ENCODE measurements at regions not wholly inside any gene's neighbourhood (a gene's known extent, or its start where the extent isn't known, plus 50 kb on each side); places are given as distances from the start of the nearest gene placed in this dataset.
"Not testable (repeated sequence)": the region's sequence is repeated elsewhere in the genome, so short reads cannot be mapped to it uniquely, and the experiment has no call there.

GRCh38 chr9:38342532-38342931, 50.0 kb upstream of the ALDH1B1 start:
- no peak for DNase-seq

DNA sequence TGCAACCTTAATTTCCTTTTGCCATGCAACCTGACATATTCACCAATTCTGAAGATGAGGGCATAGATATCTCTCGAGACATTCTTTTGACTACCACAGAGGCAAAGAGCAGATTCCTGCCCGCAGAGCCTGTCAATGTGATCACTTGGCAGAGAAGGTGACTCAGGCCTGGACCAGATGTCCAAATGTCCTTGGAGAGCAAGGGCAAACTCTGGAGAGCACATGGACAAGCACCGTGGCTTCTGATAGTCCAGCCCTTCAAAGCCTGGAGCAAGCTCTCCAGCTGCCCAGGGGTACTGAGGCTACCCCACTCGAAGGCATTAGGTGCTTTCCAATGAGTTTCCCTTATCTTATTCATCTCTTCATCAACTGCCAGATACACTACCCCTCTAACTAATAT, 50.4 kb upstream of the ALDH1B1 start:
- DNase-seq: no peak

GRCh38 chr9:38339496-38339895, 53.0 kb upstream of the ALDH1B1 start:
- DNase-seq: no peak

DNA sequence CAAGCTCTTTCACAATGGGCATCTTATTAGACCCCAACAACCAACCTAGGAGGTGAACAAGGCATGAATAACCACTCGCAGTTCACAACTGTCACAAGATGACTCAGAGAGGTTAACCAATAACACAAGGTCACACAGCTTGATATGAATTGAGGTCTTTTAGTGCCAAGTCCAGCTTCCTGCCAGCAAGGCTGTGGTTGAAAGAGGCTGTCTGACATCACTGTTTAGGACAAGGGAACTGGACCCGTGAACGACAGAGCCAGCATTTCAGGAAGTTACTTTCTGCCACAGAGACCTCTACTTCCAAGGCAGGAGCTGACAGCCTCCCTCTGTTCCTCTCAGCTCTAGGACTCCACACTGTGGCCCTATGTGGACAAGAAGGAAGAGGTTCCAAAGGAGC, 53.4 kb upstream of the ALDH1B1 start:
- no peak for DNase-seq

- DNase-seq: no peak
Observed at GRCh38 chr9:38338342-38339018, 54.0 kb upstream of the ALDH1B1 start.

GRCh38 chr9:38337706-38338264, 54.7 kb upstream of the ALDH1B1 start:
- DNase-seq: no peak

DNA sequence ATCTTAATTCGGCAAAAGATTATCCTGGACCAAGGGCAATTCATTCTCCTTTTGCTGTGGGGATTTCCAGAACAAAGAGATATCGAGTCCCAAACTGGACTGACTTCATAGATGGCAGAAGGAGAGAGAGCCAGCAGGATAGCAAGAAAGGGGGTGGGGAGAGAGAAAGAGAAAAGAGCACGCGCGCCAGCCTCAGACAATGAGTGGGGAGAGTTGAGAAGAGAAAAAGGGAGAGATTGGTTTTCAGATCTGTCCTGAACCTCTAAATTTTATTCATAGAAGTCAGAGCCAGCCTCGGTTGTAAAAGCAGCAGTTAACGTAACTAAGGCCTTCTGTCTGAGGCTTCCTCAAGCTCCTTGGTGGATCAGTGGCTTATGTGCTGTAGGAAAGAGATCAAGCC, 55.3 kb upstream of the ALDH1B1 start:
- no peak for DNase-seq

DNA sequence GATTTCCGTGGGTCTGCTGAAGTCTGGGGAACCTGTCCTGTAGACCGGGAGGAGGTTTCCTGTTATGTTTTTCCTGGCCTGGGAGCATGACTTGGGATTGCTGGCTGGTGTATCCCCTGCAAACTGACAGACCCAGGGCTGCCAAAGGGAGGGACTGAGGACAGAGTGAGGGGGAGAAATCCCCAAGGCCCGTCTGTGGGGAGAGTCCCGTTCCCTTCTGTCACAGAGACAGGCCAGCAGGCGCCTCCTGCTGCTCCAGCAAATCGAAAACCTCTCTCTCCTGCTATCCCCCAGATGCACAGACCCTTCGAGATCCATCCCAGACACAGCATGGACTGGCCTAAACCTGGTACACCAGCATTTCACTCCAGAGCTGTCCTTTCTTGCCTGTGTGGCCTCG, 56.2 kb upstream of the ALDH1B1 start:
- no peak for DNase-seq

DNA sequence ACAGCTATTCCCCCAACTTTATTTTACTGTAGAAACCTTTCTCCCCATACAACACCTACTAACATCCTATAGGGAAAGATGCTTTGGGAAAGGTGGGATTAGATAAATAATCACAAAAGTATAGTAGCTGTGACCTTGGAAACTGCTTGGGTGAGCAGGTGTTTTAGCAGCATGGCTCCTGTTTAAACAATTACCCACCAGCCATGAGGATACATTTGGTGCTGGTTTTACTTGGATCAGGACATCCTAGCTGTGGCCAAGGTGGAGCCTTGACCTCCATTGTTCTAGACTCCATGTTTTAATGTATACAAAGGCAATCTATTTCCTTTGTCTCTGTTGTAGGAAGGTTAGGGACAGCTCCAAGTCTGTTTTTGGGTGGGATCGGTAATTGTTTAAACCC, 56.8 kb upstream of the ALDH1B1 start:
- DNase-seq: no peak

DNA sequence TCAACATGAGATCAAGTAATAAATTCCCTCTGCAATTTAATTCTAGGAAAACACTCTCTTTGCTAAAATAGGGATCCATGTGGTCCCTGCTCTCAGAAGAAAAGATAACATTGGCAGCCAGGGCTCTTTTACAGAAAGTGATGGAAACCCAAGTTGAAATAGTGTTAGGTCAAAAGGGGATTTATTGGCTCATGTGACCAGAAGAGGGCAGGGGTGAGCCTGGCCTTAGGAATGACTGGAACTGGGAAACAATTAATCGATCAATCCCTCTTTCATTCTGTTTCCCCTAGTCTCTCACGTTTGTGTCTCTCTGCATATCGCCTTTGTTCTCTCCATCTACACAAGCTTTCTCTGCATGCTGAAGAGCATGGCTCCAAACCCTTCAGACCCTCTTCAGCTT, 58.3 kb upstream of the ALDH1B1 start:
- no peak for DNase-seq

DNA sequence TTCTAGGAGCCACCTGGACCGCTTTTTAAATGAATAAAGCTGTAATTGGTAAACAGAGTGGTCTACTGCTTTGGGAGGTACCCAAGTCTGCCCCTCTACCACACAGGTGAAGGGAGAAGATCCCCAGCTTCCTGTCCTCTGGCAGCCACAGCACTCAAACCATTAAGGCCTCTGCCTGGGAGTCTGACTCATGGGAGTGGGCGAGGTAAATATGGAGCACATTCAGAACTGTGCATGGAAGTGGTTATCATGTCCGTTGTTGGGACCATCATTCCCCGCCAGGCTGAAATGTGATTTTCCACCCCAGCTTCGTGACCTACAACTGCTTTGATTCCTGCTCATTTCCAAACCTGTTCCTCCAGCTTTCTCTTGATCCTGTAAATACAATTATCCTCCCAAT, 59.5 kb upstream of the ALDH1B1 start:
- no peak for DNase-seq

GRCh38 chr9:38332625-38333024, 59.9 kb upstream of the ALDH1B1 start:
- DNase-seq: no peak

DNA sequence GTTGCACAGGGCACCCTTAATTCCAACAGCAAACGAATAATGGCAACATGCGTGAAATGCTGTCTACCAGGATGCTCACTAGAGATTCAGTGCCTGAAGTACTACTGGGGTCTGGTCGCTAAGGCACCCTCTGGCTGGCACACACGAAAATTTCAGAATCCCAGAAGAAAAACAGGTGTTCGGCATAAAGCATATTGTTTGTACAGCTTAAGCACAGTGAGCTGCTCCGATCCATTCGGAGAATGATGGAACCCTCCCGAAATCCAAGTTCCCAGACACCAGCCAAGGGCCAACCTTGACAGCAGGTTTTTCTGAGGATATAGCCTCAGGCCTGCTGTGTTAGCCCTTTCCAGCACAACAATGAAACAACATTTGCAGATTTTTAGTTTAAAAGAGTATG, 61.4 kb upstream of the ALDH1B1 start:
- no peak for DNase-seq

DNA sequence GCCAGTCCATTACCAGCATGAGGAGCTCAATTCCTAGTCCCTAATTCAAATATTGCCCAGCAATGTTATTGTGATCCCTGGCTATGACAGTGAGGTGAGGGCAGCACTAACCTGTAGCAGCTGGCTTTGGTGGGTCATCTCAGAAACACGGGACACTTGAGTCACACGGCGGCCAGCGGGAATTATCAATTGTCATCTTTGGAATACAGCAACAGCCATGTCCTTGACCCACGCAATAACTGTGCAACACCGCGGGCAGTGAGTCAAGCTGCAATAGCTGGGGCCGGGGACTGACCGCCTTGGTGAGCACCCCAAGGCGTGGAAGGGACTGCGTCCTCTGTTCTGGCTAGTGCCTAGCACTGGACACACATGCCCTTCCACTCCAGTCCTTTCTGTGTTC, 62.5 kb upstream of the ALDH1B1 start:
- no peak for DNase-seq

DNA sequence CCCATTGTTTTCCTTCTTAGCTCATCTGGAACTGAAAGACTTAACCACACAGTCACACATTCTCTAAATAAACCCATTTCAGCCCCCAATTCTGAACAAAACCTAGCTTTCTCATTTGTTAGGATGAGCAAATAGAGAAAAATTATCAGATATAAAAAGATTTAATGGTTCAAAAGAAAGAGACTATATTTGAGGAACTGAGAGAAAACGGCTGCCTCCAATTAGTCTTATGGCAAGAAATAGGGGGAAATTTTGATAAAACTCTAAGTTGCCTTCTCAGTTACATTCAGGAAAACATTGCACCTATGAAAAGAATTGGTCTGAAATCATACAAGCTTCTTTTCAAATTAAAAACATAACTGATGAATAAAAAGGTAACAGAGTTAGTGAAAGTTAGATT, 63.7 kb upstream of the ALDH1B1 start:
- DNase-seq: no peak

- DNase-seq: no peak
Observed at GRCh38 chr9:38326122-38326521, 66.4 kb upstream of the ALDH1B1 start.

DNA sequence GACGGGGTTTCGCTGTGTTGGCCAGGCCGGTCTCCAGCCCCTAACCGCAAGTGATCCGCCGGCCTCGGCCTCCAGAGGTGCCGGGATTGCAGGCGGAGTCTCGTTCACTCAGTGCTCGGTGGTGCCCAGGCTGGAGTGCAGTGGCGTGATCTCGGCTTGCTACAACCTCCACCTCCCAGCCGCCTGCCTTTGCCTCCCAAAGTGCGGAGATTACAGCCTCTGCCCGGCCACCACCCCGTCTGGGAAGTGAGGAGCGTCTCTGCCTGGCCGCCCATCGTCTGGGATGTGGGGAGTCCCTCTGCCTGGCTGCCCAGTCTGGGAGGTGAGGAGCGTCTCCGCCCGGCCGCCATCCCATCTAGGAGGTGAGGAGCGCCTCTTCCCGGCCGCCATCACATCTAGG, 68.3 kb upstream of the ALDH1B1 start:
- DNase-seq: not testable (repeated sequence)

GRCh38 chr9:38322937-38323336, 69.6 kb upstream of the ALDH1B1 start:
- no peak for DNase-seq

DNA sequence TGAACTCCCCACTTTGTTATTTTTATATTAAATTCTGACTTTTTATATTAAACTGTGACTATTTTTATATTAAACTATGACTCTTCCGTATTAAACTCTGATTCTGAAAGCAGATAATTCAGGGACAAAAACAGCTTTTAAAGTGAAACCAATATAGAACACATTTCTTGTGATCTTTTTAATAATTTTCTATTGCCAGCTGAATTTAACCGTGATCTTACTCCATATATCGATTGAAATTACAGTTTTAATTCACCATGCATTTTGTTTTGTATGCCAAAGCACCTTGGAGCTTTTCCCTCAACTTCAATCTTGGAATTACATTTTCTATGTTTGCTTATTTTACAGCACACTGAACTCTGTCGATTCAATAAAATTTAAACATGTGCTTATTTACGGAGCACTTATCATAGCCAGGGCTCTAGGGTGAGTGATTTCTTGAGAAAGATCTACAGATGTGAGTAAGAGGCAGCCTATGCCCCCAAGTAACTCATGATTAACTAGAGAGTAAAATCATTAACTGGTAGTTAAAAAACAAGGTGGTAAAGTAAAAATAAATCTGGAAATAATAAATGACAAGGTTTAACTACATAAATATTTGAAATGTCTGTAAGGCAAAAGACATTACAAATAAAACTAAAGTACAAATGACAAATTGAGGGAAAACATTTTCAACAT, 72.9 kb upstream of the ALDH1B1 start:
- no peak for DNase-seq

DNA sequence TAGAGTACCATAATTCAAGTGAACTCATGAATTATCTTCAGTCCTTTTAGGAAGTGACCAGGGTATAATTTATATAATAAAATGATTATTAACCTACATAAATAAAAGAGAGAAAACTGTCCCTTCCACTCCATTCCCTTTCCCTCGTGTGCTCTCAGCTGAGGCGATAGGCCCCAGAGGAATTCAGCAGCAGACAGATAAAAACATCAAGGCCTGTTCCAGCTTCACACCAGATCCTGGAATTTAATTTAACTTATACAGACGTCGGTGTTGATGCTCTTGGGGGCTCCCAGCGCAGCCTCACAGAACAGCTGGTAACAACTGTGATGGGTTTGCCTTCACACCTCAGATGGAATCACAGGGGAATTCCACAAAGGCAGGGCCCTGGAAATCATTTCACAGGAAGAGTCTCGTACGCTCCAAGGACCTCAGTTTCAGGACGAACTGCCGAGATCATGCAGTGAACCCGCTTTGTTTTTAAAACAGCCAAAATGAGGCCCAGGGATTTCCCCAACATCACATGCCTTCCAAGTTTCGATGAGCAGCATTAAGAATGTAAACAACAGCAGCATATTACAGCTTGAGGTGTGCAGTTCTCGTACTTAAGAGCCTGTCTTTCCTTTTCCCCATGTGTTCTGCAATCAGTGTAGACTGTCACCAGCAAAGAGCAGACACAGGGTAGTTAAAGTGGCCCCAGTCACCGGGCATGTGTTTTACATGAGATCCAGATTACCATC, 73.6 kb upstream of the ALDH1B1 start:
- no peak for DNase-seq

DNA sequence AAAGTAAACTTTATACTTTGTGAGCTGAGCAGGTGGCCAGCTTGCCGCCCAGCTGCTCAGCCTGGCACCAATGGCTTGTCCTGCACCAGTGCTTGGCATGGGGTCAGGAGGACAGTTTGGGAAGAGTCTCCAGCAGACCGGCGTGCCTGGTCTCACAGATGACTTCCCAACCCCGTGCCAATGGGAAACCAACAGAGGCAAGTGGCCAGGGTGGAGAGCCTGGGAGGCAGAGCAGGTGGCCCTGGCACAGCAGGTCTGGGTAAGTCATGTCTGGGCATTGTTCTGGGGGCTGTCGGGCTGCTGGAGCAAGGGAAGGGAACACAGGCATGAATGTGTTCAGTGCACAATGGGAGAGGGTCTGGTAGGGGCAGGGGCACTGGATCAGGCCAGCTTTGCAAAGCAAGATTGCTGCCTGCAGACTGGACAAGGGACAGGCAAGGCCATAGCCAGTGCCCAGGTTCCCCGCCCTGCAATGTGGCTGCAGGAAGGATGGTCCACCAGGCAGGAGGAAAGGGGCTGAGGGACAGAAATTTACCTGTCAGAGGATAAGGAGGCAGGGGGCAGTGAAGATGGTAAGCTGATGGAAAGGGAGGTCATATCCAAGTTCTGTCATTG, 76.2 kb upstream of the ALDH1B1 start:
- no peak for DNase-seq

GRCh38 chr9:38315085-38315595, 77.4 kb upstream of the ALDH1B1 start:
- no peak for DNase-seq

GRCh38 chr9:38313421-38313820, 79.1 kb upstream of the ALDH1B1 start:
- DNase-seq: no peak
